ENCODE measurements at regions not wholly inside any gene's neighbourhood (a gene's known extent, or its start where the extent isn't known, plus 50 kb on each side); places are given as distances from the start of the nearest gene placed in this dataset.

DNA sequence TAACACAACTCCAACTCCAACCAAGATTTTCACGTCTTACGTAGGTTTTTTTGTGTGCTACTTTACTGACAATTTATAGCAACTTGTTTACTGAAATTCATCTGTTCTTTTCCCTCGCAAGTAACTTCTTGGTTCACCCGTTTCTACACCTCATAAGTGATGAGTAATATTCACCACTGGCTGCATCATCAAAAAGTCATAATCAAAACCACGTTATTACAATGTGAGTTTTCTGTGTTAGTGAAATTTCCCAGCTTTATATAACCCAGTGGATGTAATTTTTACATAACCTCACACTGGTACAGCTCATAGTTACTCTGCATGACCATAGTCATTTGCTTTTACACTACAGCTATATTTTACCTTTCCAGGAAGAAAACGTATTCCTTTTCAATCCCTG is 401.1 kb upstream of the LYPLAL1 start:
- no peak for DNase-seq

DNA sequence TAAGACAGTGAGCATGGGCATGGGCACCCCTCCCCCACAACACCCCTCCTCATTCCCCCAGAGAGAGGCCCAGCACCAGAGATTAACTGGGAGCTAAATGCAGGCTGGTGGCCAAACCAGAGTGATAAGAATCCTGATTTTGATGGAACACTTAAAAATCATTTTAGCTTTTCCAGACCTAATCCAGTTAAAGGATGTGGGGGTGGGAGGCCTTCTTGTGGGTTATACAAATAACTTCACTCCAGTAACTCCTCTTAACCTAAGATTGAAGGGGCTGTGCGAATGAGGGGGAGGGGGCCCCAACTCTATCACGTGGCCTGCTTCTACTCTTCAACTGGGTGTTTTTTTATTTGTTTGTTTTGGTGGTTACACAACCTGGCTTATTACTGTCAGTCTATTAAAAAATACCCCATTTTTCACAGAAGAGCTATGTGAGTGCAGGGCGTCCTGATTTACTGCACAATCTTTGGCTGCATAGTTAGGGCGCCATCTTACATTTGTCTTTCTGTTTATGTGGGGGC is 398.1 kb upstream of the LYPLAL1 start:
- no peak for DNase-seq

DNA sequence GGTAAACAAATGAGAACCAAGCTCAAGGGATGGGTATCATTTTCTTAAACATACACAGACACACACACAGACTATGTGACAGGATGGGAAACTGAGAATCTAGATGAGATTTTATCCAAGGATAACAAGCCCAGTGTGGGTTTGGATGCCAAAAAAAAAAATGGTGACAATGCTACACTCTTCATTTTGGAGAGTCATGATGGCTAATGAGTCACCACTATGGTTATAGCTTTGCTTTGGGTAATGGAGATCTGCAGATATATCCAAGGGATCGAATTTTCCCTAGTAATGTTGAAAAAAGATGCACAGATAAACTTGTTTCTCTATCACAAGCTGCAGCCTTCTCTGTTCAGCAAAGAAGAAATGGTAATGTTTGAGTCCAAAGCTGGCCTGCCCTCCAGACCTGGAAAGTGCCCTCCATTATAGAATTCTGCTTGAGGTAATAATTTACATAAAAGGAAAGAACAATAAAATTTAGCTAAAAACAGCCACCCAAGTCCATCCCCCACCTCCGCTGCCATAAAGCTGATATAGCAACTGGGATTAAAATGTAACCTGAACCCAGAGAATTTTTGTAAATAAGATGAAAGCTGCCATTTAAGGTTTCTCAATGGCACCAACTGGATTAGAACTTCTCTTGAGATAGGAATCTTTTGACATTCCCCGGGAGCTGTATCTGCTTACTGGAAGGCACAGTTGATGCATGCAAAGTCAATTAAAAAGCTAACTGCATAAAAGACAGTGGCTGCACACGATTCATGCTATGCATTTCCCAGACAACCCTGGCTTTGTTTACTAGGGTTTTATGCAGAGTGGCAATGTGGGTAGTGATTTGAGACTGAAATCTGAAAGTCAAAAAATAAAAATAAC is 395.2 kb upstream of the LYPLAL1 start:
- no peak for DNase-seq

DNA sequence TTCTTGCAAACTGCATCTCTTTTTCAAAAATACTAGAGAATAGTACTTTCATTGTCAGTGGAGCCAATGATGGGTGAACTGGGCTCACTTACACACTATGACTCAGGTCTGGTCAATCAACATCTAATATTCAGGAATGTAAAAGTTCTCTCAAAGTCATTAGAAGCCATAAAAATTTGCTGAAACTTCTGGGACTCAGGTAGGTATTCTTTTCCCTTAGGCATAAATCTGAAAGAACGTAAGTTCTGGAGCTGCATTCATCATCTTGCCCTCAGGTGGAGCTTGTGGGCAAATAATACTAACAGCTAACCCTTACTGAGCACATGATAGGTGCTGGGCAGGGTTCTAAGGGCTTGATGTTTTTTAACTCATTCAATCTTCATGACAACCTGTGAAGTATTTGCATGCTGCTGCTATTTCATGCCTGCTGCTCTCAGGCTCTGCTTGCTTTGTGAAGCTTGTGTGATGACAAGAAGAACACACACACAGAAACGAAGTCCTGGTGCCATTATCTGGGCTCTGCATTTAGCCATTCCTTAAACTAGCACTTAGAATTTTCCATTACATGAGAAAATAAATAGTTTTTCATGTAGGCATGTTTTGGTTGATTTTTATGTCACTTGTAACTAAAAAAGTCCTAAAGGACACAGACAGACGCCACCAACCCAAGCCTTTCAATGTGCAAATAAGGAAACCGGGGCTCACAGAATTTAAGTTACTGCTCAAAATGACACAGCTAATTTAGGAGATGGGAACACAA is 394.2 kb upstream of the LYPLAL1 start:
- no peak for DNase-seq

DNA sequence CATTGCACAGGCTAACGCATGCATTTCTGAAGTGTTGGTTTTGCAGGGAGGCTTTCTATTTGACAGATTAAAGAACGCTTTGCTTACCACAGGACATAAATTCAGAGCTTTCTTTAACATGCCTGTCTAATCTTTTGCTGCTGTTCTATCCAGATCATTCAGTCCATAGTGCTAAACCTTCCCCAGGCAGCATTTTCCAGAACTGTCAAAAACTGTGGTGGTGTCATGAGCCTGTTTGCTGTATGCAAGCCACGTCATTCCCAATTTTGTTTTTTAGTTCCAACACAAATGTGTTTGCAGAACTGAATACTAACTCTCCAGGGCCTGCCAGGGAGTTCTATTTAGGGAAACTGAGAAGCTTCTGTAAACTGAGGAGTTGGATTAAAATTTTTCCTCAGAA is 390.5 kb upstream of the LYPLAL1 start:
- no peak for DNase-seq

DNA sequence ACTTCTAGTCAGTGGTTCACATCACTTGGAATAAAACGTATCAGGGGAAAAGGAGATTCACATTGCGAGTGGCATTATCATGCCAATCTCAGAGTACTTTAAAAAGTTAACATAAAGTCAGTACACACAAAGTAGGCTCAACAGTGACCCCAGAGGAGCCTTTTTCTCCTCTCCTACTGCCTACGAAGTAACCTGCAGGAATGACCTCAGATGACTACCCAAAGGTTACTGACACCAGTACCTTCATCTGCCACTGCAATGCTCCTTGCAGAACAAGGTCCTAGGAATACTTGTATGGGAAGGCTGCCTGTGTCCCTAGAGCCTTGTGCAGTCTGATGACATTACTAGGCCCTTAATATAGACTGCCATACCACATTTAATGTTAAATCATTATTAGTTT is 389.8 kb upstream of the LYPLAL1 start:
- DNase-seq: no peak

DNA sequence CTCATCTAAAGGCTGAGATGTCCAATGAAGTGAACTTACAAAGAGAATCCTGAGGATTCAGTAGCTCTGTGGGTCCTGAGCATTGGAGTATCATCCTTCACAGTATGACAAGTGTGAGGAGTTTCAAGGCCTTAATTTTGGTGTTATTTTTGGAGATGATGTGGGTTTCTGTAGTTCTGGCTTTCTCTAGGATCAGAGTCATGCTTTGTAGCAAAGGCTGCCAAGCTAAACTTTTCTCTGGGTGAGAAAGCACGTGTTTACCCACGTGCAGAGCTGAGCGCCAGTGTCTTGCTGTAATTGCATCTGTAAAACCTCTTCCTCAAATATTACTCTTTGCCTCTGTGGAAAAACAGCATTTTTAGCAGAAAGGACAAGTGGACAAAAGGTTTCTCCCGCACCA is 387.8 kb upstream of the LYPLAL1 start:
- DNase-seq: no peak

DNA sequence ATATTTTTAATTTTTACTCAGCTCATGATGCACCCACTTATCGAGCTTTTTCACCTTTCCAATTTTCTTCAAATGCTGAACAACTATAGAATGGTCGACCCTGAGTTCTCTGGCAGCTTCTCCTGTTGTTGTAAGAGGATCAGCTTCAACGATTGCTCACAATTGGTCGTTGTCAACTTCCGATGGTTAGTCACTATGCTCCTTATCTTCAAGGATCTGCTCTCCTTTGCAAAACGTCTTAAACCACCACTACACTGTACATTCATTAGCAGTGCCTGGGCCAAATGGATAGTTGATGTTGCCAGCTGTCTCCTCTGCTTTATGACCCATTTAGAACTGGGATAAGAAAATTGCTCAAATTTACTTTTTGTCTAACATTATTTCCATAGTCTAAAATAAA is 385.9 kb upstream of the LYPLAL1 start:
- DNase-seq: no peak

DNA sequence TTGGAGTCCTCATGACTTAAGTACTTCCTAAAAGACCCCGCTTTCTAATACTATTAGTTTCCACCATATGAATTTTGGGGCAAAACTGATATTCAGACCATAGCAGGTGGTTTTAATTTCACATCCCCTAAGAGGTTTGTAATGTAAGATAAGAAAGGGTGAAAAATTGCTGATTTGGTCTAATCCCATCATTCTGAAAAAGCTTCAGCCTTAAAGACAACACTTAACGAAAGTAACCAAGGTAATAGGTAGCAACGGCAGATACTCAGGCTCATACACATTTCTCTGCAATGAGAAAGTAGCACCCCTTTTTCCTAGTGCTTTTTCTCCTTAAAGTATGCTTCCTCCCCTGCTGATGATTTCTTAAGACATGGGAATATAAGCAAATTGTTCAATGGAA is 376.9 kb upstream of the LYPLAL1 start:
- DNase-seq: no peak

DNA sequence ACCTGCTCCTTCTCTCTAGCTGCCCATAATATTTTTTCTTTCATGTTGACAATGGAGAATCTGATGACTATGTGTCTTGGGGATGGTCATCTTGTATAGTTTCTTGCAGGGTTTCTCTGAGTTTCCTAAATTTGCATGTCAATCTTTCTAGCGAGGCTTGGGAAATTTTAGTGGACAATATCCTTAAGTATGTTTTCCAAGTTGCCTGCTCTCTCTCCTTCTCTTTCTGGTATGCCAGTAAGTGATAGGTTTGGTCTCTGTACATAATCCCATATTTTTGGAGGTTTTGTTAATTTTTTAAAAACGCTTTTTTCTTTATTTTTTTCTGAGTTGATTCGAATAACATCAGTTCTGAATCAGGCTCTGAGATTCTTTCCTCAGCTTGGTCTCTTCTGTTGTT is 370.9 kb upstream of the LYPLAL1 start:
- DNase-seq: no peak

DNA sequence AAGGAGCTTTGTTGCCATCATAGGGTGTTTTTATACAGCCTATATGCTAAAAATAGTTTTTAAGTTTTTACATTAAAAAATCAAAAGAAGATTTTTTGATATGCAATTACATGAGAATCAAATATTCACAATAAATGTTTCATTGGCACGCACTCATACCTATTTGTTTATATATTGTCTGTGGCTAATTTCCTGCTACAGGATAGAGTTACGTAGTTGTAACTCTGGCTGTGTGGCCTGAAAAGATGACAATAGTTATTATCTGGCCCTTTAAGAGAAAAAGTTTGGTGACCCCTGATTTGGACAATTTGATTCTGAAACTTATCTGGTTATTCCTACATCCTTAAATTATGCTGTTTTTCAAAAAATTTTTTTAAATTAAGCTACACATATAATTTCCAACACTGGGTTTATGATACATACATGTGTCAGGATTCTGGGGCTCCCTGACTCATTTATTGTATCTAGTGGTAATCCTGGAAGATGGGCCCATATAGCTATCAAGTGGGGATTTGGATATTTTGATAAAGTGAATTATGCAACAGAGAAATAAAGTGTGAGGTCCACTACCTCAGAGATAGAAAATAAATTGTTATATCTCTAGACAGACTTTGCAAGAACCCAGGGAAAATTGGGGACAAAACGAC is 370.2 kb upstream of the LYPLAL1 start:
- DNase-seq: no peak

DNA sequence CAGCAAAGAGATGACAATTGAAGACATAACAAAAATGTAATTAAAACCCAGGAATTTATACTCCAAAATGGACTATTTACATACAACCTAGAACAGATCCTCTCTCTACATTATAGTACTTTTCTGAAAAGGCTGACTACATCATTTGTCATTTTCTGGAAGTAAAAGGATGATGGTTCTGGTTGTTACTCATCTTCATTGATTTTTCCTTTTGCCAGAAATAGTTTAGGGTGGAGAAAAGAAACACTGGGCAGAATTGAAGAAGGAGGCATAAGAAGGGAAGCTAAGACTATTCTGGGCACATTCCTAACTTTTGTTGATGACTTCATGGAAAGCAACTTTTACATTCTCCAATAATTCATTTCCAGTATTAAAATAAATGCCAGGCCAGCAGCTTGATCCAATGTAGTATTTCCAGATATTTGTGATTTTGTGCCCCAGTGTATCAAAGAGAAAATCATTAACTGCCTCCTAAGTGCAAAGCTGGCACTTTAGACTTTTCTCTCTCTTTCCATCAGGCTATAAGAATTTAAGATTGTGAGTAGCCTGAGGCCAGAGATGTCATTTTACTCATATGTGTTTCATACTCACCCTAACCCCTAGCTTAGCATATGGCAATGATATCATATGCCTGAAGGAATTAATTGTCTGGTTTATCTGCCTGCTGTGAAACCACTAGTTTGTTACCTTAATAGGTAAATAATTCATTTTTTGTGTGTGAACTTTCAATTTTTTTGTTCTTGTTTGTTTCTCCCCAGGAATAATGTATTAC is 369.5 kb upstream of the LYPLAL1 start:
- no peak for DNase-seq

DNA sequence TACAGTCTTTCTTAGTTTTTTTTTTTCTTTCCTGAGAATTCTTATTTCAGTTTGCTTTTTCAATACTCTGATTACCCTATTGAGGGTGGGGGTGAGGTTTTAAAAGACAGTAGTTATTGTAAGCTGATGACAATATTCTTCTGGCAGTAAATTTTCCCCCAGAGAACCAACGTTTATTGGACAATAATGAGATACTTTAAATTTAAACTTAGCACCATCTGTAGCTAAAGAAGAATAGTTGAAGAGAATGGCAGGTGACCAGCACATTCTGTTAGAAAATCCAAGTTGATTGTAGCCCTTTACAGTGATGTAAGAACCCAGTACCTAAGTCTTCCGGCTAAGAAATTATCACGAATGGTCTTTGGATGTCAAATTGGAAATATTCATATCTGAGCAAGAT is 364.6 kb upstream of the LYPLAL1 start:
- DNase-seq: no peak

DNA sequence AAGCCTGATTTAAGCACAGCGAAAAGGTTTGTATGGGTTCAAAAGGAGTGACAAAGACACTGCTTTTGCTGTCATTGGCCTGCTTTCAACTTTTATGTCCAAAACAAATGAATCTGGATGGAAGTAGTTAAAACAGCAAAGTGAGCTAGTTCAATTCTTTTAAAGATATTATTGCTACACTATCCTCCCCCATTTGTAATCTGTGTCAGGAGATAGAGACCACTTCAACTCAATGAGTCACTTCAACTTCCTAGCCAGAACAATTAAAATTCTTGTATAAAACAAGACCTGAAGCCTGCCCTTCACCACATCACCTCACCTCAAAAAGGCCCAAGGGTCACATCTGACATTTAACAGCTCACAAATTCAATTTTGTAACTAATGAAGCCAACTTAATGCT is 364.1 kb upstream of the LYPLAL1 start:
- DNase-seq: no peak

DNA sequence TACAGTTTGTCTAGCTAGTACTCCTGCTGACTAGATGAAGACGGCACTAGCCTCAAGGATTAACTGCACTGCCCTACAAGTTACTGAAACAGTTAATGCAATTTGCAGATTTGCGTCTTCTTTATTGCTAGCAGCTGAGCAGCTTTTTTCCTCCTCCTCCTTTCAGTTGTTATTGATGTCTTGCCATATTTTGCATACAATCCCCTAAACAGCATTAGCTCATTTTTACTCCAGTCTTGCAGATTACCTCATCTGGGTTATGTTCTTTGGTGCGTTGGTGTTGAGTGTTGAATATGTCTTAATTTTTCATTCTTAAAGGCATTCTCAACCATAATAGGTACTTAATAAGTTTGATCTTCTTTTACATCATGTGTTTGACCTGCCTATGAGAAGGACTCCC is 363.4 kb upstream of the LYPLAL1 start:
- no peak for DNase-seq

DNA sequence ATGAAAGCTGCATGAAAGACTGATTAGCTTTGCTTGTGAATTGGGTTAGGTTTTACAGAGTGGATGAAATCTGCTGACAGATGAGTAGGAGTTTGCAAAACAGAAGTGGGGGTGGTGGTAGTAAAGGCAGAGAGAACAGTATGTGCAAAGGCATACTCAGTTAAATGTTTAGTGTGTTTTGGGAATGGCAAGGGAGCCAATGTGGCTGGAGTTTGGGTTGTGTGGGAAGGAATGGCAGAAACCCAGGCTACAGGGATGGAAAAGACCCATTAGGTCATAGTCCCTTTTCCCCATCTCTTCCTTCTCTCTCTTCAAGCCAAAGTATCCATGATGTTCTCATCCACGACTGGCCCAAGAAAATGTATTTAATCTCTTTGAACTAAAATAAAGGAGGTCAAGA is 362.2 kb upstream of the LYPLAL1 start:
- DNase-seq: no peak

DNA sequence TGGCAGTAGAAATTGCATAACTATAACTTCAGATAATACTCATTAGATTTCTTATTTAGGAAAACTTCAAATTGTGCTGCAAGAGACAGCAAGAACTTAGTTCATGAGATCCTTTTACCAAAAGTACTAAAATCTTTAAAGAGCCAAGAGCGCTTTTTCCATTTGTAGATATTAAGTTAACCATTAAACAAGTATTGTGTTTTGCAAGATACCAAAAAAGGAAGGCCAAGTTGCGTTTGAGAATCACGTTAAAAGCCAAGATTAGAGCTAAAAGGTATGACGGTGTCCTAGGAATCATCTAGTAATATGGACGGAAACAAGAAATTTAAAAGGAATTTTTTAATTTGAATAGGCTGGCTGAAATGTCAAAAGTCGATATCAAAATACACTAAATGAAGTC is 361.3 kb upstream of the LYPLAL1 start:
- DNase-seq: no peak

DNA sequence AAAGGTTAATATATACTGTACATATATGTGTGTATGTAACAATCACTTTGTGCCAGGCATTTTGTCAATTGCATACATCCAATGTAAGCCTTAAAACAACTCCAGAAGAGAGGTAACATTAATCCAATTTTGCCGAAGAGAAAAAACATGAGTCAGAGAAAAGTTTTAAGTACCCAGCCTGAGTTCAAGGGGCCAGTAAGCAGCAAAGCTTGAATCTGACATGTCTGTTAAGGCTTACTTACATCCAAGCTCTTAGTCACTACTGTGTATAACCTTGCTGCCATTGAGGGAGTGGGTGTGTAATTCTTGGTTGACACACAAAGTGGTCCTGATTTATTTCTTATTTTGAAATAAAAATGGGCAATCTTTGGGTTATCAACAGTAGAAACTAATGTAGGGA is 360.4 kb upstream of the LYPLAL1 start:
- DNase-seq: no peak

DNA sequence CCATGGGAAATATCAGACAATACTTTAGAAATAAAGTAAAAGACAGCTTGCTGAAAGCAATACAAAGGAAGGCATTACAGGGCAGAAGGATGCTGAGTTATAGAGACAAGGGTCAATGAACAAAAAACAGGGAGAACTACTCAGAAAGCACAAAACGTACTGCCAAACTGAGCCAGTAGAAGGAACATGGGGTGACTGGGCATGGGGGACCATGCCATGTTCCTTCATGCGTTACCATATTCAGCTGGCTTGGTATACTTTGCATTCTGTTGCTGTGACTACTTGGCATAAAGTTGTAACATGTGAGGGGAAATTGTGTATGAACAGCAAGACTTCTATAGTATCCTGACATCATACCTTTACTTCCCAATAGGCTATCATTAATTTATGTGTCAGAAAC is 358.6 kb upstream of the LYPLAL1 start:
- DNase-seq: no peak

DNA sequence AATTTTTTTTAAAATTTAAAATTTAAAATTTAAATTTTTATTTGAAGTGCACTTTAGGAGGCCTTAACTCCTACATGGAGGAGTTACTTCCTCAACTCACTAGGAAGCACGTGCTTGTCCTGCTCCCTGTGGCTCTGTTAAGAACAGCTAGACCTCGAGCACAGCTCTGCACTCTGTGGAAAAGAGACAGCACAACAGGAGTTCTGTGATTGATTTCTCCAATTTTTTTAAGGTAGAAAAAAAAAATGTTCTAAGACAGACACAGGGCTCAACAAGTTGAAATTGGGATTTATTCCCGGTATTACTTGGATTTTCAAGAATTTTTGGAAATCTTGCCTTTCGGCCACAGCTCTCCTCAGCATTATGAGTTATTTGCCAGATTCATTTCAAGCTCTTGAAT is 356.6 kb upstream of the LYPLAL1 start:
- no peak for DNase-seq

DNA sequence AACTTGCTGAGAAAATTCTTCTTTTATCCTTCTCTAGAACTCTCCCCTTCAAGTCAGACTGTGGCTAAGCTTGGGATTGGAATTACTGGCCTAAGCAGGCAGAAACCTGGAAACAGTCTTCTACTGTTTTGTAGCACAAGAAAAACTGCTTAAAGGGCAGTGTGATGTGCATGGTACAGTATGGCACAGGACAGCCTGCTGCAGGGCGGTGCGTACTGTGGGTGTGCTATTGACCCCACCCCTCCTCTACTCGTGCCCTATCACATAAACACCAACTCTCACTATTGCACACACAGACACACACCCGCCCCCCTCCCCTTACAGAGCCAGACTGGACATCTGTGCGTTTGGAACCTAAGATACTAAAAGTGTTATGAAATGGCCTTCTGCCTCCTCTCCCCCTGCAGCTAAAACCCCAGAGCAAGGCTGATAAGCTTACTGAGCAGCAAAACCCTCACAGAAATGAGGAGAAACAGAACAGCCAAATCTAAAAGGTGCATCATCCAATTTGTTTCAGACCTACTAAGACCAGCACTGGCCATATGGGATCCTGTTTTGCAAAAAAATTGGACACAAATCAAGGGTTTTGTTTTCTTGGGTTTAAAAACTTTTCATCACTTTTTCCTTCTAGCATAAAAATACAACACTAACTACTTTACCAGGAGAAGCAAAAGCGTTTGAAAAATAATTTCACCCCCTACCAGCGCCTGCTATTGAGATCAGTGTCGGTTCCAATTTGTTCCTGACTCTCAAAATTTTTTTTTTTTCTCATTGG is 355.8 kb upstream of the LYPLAL1 start:
- no peak for DNase-seq

Measured in renal pelvis (tissue), 1 donor.